Neural progenitor cell (in vitro differentiated cells): ENCODE measurements at regions not wholly inside any gene's neighbourhood (a gene's known extent, or its start where the extent isn't known, plus 50 kb on each side); places are given as distances from the start of the nearest gene placed in this dataset.

Experiments
- CTCF ChIP-seq: fragments of 200-600 bp; sonication (generic); IDR thresholded peaks from 2 replicates; pipeline ENCODE4 v1.5.1; 2017; ENCODE audit warnings: antibody characterized with exemption, mild to moderate bottlenecking
- EZH2 ChIP-seq: fragments of 200-600 bp; sonication (generic); IDR thresholded peaks from 2 replicates; pipeline ENCODE4 v1.6.1; 2017; ENCODE audit warnings: antibody characterized with exemption, mild to moderate bottlenecking, moderate library complexity
- EZH2phosphoT487 ChIP-seq: fragments of 200-600 bp; sonication (generic); IDR thresholded peaks from 2 replicates; pipeline ENCODE4 v1.6.1; 2017; ENCODE audit warnings: antibody characterized with exemption

DNA sequence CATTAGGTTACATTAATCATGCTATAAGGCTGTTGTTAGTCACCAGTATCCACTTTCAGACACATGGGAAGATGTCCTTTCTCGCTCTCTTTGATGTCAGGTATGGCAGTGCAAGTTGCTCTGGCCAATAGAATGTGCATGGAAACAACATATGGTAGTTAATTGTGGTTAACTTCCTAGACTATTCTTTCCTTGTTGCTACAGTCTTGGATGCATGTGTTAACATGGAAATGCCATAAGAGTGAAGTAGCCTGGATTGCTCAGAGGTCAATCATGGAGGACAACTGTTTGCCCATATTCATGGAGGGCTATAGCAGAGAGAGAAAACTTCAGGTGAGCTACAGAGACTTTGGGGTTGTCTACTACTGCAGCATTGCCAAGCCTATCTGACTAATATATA lies 245.8 kb upstream of the GAS1 start:
- TF ChIP-seq CTCF (no peak), EZH2phosphoT487 (no peak), EZH2 (no peak)
